22Rv1 (cell line): ENCODE measurements at regions not wholly inside any gene's neighbourhood (a gene's known extent, or its start where the extent isn't known, plus 50 kb on each side); places are given as distances from the start of the nearest gene placed in this dataset.

Experiments
- CTCF ChIP-seq: fragments of 450-650 bp; IDR thresholded peaks from 2 replicates; pipeline ENCODE4 v1.5.1; 2017; ENCODE audit warnings: mild to moderate bottlenecking
- ZFX ChIP-seq: fragments of 450-650 bp; IDR thresholded peaks from 2 replicates; pipeline ENCODE4 v1.6.1; 2017; ENCODE audit warnings: antibody characterized with exemption, borderline replicate concordance

GRCh38 chr11:98115873-98116272 lies 904.9 kb upstream of the CNTN5 start:
- TF ChIP-seq ZFX, result no peak
- no peak for TF ChIP-seq CTCF
